ENCODE measurements at regions not wholly inside any gene's neighbourhood (a gene's known extent, or its start where the extent isn't known, plus 50 kb on each side); places are given as distances from the start of the nearest gene placed in this dataset.

DNA sequence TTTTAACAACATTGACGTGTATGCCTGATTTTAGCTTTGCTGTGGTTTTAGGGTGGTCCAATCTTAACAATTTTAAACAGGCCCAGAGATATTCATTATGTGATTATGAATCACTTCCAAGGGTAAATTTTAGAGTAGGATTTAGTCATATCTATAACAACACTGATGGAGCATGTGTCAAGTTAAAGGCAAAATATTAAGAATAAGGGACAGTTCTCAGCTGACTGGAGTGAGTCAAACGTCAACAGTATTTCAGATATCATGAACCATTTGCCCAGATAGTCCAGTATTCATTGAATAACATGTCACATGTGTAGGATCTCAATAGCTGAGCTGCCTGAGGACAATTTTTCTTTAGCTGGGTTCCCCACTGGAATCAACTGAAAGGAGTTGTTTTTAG lies 61.3 kb upstream of the VCX2 start:
- DNase-seq (ENCODE audit: low spot score) (no peak), FAIRE-seq (no peak)

DNA sequence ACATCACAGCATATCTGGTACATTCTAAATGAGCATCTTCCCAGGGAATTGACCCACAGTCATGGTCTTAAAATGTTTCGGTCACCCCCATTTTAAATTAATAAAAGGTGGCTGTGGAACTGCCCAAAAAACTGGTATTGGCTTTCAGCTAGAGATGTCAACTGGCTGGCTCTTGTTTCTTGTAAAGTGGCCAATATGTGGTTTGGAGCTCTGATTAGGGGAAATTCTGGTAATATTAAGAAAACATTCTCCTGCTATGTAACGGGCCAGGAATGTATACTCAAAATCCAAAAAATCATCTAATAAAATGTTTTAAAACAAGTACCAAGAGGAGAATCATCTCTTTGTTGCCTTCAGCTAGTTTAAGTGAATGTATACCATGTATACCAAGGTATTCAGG lies 62.0 kb upstream of the VCX2 start:
- FAIRE-seq (no peak), DNase-seq (ENCODE audit: low spot score) (no peak)

DNA sequence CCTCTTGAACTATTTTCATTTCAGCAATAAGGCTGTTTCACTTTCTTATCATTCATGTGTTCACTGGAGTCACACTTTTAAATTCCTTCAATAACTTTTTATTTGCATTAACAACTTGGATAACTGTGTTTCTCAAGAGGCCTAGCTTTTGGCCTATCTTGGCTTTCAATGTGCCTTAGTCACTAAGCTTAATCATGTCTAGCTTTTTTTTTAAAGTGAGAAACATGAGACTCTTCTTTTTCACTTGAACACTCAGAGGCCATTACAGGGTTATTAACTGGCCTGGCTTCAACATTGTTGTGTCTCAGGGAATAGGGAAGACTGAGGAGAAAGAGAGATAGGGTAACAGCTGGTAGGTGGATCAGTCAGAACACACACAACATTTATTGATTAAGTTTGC lies 64.0 kb upstream of the VCX2 start:
- FAIRE-seq (no peak), DNase-seq (ENCODE audit: low spot score) (no peak)

DNA sequence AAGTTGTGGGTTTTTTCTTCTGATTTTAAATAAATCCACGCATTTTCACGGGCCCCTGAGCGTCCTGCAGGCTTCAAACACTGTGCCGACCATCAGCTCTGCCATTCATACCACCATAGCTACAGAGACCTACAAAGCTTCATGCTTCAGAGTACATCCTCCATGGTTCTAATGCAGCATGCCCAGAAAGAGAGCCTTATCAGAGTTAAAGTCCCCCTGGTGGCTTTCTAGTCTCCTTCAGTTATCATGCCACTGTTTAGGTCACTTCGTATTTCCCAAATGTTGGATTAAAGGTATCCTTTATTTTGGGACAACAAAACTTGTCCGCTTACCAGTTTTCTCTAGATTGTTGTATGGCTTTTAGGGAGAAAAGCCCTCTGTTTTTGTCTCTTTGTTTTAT lies 66.7 kb upstream of the VCX2 start:
- DNase-seq (ENCODE audit: low spot score): no peak

DNA sequence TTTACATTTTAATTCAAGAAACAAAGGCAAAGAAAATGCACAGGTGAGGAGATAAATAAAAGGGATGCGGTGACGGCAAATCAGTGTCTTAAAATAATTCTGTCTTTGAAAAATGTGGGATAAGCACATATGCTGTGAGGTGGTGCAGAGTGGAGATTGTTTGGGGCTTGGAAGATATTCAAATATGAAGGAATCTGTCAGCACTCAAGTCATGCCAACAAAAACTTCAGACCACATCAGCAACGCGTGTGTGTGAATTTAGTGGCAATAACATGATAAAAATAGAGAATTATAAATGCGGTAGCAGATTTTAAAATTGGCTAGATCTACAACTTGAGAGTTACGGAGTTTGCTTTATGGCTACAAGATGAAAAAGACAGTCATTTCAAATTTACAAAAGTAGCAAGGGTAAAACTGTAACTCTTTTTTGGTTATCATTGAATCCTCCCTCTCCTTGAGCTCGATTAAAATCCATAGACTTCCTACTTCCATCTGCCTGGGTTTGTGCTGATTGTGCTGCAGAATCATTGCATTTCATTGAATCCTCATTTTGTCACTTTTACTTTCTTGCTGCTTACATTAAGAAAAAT lies 71.5 kb upstream of the VCX2 start:
- DNase-seq (ENCODE audit: low spot score) (no peak), FAIRE-seq (no peak)

More for the DNA sequence above, 66.7 kb upstream of the VCX2 start:
- no peak for FAIRE-seq

- FAIRE-seq: no peak
- DNase-seq (ENCODE audit: low spot score): no peak
Observed at GRCh38 chrX:8244301-8244700, 73.2 kb upstream of the VCX2 start.

DNA sequence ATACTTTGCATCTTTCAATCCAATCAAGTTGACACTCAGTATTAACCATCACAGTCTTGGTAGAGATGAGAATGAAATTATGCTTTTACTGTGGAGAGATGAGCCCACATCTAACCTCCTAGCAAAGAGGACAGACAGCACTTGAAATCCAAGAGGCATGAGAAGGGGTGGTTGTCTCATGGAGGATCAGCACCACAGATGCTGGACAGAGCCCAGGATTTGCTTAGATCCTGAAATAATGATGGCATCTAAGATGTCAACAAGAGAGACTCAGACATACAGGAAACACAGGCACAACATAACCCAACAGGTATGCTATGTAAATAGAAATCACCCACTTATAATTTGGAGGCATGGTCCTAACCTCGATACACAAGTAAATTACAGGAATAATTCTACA lies 74.3 kb upstream of the VCX2 start:
- DNase-seq (ENCODE audit: low spot score) (no peak), FAIRE-seq (no peak)

DNA sequence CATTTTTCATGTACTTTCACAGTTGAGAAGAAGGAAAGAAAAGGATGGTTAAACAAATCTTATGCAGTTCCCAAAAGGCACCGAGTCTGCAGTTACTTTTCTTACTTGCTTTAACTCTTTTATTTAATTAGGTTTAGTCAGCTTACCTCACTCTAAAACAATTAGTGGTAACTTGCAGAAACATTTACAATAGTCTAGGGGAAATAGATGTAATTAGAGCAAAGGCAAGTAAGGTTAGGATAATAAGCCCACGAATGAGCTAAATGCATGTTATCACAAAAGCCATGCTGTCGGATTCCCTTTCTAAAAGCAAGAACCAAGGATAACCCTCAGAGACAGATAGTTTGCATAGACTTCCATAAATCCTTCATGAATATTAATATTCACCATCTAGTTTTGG lies 82.0 kb upstream of the VCX2 start:
- DNase-seq (ENCODE audit: low spot score): no peak
- no peak for FAIRE-seq

- FAIRE-seq: no peak
- no peak for DNase-seq (ENCODE audit: low spot score)
Observed at GRCh38 chrX:8254401-8254800, 83.3 kb upstream of the VCX2 start.

GRCh38 chrX:8272821-8273220 lies 101.8 kb upstream of the VCX2 start:
- DNase-seq (ENCODE audit: low spot score): no peak
- FAIRE-seq: no peak

- FAIRE-seq (no peak), DNase-seq (ENCODE audit: low spot score) (peak; percentile 5)
Observed at GRCh38 chrX:8273451-8273895, 102.4 kb upstream of the VCX2 start.

DNA sequence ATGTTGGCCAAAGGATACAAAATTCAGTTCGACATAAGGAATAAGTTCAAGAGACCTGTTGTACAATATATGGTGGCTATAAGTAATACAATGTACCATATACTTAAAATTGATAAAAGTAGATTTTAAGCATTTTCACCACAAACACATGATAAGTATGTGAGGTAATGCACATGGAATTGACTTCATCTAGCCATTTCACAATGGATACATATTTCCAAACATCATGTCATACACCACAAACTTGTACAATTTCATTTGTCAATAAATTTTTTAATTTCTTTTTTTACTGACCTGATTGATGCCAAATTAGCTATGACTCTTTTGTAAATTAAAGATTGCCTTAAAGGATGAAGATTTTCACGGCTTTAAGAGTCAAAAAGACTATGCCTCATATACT lies 103.1 kb upstream of the VCX2 start:
- DNase-seq (ENCODE audit: low spot score) (no peak), FAIRE-seq (no peak)

DNA sequence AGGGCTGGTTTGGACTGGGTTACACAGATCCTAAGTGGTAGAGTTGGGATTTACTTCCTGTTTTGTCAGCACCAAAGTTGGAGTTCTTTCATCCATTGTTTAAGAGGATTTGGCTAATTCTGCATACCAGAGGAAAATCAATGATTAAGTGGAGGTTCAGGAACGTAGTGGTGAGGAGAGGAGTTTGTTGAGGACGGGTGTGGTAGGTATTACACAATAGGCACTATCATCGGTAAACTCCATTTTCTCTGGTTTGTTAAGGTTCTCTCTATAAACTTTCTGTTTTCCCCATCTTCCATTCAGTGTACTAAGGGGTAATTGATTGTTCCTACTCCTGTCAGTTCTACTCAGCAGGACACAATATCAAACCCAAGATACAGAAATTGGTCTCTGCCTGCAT lies 107.5 kb upstream of the VCX2 start:
- DNase-seq (ENCODE audit: low spot score) (no peak), FAIRE-seq (no peak)

- no peak for FAIRE-seq
- DNase-seq (ENCODE audit: low spot score): no peak
Observed at GRCh38 chrX:8279323-8279722, 108.3 kb upstream of the VCX2 start.

DNA sequence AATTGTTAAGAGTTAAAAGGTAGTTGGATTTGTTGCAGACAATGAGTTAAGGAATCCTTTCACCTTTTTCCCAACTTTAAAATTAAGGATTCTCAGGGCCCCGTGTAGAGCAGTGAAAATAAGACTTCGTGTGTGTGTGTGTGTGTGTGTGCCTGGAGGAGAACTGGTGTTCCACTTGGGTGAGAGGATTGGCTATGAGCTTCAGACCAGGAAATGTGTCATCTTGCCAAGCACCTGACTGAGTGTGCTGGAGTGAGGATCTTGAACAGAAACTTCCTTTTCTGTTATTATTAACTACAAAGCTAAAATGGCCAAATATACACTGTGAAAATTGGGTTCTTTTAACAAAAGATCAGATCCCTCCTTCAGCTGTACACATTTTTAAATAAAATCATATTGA lies 113.1 kb upstream of the VCX2 start:
- FAIRE-seq (peak; percentile 44), DNase-seq (ENCODE audit: low spot score) (peak; percentile 5)

DNA sequence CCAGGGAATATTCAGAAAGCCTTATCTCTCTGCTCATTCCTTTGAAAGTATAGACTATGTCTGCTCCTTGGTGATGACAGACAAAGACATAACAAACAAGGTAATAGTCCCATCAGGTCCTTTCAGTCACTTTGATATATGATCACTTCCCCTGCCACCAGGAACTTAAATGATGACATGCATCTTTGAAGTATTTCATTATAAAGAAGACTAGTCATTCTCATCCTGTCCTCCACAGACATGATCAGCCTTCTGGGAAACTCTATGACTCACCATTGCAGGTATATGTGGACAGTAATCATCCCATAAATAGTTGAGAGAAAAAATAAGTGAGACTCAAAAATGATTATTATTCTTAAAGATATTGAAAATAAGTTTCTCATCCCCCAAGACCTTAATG lies 117.5 kb upstream of the VCX2 start:
- peak; percentile 13 for DNase-seq (ENCODE audit: low spot score)
- no peak for FAIRE-seq

- peak; percentile 9 for DNase-seq (ENCODE audit: low spot score)
- FAIRE-seq: no peak
Observed at GRCh38 chrX:8289523-8289922, 118.5 kb upstream of the VCX2 start.

DNA sequence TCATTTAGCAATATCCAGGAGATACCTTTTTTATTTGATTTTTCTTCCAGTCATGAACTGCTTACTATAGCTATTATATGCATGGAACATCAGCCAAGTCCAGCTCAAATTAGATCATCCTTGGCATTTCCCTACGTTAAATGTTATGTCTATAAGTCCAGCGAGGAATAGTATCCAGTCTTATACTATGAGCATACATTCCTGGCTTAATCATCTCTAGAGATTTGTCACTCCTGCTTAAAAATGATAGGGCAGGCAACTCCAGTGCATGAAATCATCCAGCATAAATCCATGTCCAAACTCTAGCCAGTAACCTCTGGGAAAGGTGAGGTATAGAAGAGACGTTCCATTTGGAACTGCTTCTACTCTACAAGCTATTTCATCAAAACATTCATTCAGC lies 126.7 kb upstream of the VCX2 start:
- no peak for DNase-seq (ENCODE audit: low spot score)
- FAIRE-seq: no peak

- no peak for DNase-seq (ENCODE audit: low spot score)
- no peak for FAIRE-seq
Observed at GRCh38 chrX:8304668-8305067, 133.6 kb upstream of the VCX2 start.

- FAIRE-seq (no peak), DNase-seq (ENCODE audit: low spot score) (no peak)
Observed at GRCh38 chrX:8305350-8305749, 134.3 kb upstream of the VCX2 start.

GRCh38 chrX:8306291-8306925 lies 135.3 kb upstream of the VCX2 start:
- DNase-seq (ENCODE audit: low spot score): no peak
- FAIRE-seq: no peak

DNA sequence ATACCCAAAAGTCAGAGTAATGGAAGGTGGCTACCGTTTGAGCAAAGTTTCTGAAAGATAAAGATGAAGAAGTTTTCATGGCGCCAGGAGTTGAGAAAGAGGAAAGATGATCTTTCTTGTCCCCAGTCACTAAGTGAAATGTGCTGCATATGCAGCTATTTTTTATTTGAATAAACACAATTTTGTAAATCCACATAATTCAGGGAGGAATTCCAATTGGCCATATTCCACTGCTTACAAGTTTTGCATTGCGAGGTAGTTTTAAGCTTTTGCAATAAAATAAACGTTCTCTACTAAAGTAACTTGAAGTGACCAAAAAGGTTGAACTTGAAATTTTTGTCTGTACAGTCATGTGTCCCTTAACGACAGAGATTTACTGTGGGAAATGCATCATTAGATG lies 139.3 kb upstream of the VCX2 start:
- no peak for FAIRE-seq
- DNase-seq (ENCODE audit: low spot score): no peak

GRCh38 chrX:8313844-8314243 lies 142.8 kb upstream of the VCX2 start:
- FAIRE-seq (no peak), DNase-seq (ENCODE audit: low spot score) (no peak)

DNA sequence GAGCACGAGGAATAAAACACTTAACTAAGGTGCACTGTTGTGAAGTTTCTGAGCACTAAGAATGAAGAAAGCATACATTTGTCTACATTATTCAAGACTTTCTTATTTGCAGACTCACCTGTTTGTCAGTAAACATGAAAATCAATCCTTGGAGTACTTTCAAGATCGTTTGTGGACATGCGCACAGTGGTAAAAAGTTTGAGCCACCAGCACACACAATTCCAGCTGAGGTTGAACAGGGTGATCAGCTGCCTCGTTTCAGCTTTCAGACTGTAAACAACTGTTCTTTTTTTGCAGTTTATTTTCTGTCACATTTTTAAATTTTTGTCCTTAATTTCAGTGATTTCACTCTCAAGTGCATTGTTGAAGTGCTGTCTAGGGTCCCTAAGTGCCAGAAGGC lies 143.8 kb upstream of the VCX2 start:
- no peak for FAIRE-seq
- no peak for DNase-seq (ENCODE audit: low spot score)
